SK-N-SH treated with all-trans-retinoic acid at 6 μM for 48 hours (cell line): ENCODE measurements at regions not wholly inside any gene's neighbourhood (a gene's known extent, or its start where the extent isn't known, plus 50 kb on each side); places are given as distances from the start of the nearest gene placed in this dataset.
A peak's percentile ranks its signal among the peaks of the same experiment; 100 is the strongest.

ENCODE experiments used
- ATAC-seq: fragments of 200-7000 bp; cut with Tn5 transposase; 3 replicates; pipeline ENCODE4 v1.9.1; 2020; ENCODE audit warnings: mild to moderate bottlenecking, moderate library complexity
- ARNTL ChIP-seq: fragments of 450-650 bp; formaldehyde crosslinking; IDR thresholded peaks from 2 replicates; pipeline ENCODE4 v1.5.0; 2020; ENCODE audit warnings: low read depth, mild to moderate bottlenecking, moderate library complexity, borderline replicate concordance
- BACH2 ChIP-seq: fragments of 250-450 bp; sonication (Bioruptor Pico); IDR thresholded peaks from 2 replicates; pipeline ENCODE4 v1.9.0; 2021; ENCODE audit warnings: mild to moderate bottlenecking, borderline replicate concordance
- CSDC2 ChIP-seq: fragments of 250-450 bp; sonication (Bioruptor Pico); IDR thresholded peaks from 2 replicates; pipeline ENCODE4 v1.5.0; 2020; ENCODE audit warnings: mild to moderate bottlenecking, moderate library complexity
- ESRRG ChIP-seq: fragments of 250-450 bp; sonication (Bioruptor Pico); IDR thresholded peaks from 2 replicates; pipeline ENCODE4 v1.6.1; 2021; ENCODE audit warnings: mild to moderate bottlenecking
- GLIS3 ChIP-seq: fragments of 250-450 bp; sonication (Bioruptor Pico); IDR thresholded peaks from 2 replicates; pipeline ENCODE4 v1.5.0; 2020; ENCODE audit warnings: mild to moderate bottlenecking, moderate library complexity
- ISL1 ChIP-seq: fragments of 250-450 bp; sonication (Bioruptor Pico); IDR thresholded peaks from 2 replicates; pipeline ENCODE4 v2.1.2; 2022; ENCODE audit warnings: mild to moderate bottlenecking, moderate library complexity
- OSR1 ChIP-seq: fragments of 250-450 bp; sonication (Bioruptor Pico); IDR thresholded peaks from 2 replicates; pipeline ENCODE4 v1.8.0; 2022; ENCODE audit warnings: moderate library complexity, mild to moderate bottlenecking, inconsistent platforms
- RARB ChIP-seq: fragments of 250-450 bp; sonication (Bioruptor Pico); IDR thresholded peaks from 2 replicates; pipeline ENCODE4 v1.8.0; 2021; ENCODE audit warnings: mild to moderate bottlenecking, moderate library complexity
- SNAI2 ChIP-seq: fragments of 250-450 bp; sonication (Bioruptor Pico); IDR thresholded peaks from 2 replicates; pipeline ENCODE4 v1.5.0; 2020; ENCODE audit warnings: mild to moderate bottlenecking, moderate library complexity
- TCF4 ChIP-seq: fragments of 250-450 bp; sonication (Bioruptor Pico); IDR thresholded peaks from 2 replicates; pipeline ENCODE4 v1.8.0; 2021; ENCODE audit warnings: mild to moderate bottlenecking, moderate library complexity, borderline replicate concordance
- TOX ChIP-seq: fragments of 250-450 bp; sonication (Bioruptor Pico); IDR thresholded peaks from 2 replicates; pipeline ENCODE4 v1.8.0; 2021; ENCODE audit warnings: mild to moderate bottlenecking, moderate library complexity, borderline replicate concordance
- ZC3H10 ChIP-seq: fragments of 250-450 bp; sonication (Bioruptor Pico); IDR thresholded peaks from 2 replicates; pipeline ENCODE4 v1.5.1; 2021; ENCODE audit warnings: mild to moderate bottlenecking, moderate library complexity
- ZFP30 ChIP-seq: fragments of 450-650 bp; formaldehyde crosslinking; IDR thresholded peaks from 2 replicates; pipeline ENCODE4 v1.5.0; 2022; ENCODE audit warnings: mild to moderate bottlenecking, moderate library complexity
- ZNF565 ChIP-seq: fragments of 450-650 bp; formaldehyde crosslinking; conservative IDR thresholded peaks from 2 replicates; pipeline ENCODE4 v1.5.0; 2020; ENCODE audit warnings: low read depth, mild to moderate bottlenecking, moderate library complexity
- ZNF70 ChIP-seq: fragments of 450-650 bp; formaldehyde crosslinking; IDR thresholded peaks from 2 replicates; pipeline ENCODE4 v1.5.0; 2020; ENCODE audit warnings: mild to moderate bottlenecking, moderate library complexity
- ZNF8 ChIP-seq: fragments of 450-650 bp; formaldehyde crosslinking; IDR thresholded peaks from 2 replicates; pipeline ENCODE4 v1.5.0; 2020; ENCODE audit warnings: mild to moderate bottlenecking, moderate library complexity
- TF ChIP-seq, protein P1 (sequence below): fragments of 250-450 bp; sonication (Bioruptor Pico); IDR thresholded peaks from 2 replicates; pipeline ENCODE4 v1.5.1; 2020; ENCODE audit warnings: low read depth, mild to moderate bottlenecking, moderate library complexity
- TF ChIP-seq, protein P2 (sequence below): fragments of 250-450 bp; sonication (Bioruptor Pico); IDR thresholded peaks from 2 replicates; pipeline ENCODE4 v1.8.0; 2021; ENCODE audit warnings: low read depth, mild to moderate bottlenecking, moderate library complexity, borderline replicate concordance
- TF ChIP-seq, protein P3 (sequence below): fragments of 250-450 bp; sonication (Bioruptor Pico); IDR thresholded peaks from 2 replicates; pipeline ENCODE4 v1.5.0; 2020; ENCODE audit warnings: mild to moderate bottlenecking, moderate library complexity
- TF ChIP-seq, protein P4 (sequence below): fragments of 250-450 bp; sonication (Bioruptor Pico); IDR thresholded peaks from 2 replicates; pipeline ENCODE4 v1.8.0; 2020; ENCODE audit warnings: mild to moderate bottlenecking, moderate library complexity, borderline replicate concordance
- TF ChIP-seq, protein P5 (sequence below): fragments of 250-450 bp; sonication (Bioruptor Pico); IDR thresholded peaks from 2 replicates; pipeline ENCODE4 v1.5.1; 2021; ENCODE audit warnings: mild to moderate bottlenecking, moderate library complexity

DNA sequence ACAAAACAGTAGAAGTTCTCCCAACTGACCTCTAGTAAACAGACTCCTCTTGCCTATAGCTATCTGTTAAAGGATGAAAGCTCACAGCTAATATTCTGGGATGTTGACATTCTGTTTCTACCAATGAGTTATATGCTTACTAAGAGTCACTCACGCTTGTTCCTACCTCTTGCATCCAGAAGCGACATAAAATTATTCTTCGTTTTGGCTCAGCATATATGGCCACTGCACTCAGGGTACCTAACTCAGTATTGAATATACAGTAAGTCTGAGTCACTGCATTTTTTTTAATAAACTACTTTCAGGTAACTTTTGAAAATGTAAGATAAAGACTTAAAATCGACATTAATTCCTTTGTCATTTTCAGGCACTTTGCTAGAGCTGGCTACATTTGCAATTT, 214.4 kb upstream of the STXBP5 start:
- TF ChIP-seq RARB: no peak
- TF ChIP-seq ZC3H10 (CRISPR knock-in tag): no peak
- no peak for TF ChIP-seq BACH2 (CRISPR knock-in tag)
- TF ChIP-seq, protein P1, sequence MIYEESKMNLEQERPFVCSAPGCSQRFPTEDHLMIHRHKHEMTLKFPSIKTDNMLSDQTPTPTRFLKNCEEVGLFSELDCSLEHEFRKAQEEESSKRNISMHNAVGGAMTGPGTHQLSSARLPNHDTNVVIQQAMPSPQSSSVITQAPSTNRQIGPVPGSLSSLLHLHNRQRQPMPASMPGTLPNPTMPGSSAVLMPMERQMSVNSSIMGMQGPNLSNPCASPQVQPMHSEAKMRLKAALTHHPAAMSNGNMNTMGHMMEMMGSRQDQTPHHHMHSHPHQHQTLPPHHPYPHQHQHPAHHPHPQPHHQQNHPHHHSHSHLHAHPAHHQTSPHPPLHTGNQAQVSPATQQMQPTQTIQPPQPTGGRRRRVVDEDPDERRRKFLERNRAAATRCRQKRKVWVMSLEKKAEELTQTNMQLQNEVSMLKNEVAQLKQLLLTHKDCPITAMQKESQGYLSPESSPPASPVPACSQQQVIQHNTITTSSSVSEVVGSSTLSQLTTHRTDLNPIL (CRISPR knock-in tag): no peak
- no peak for TF ChIP-seq ESRRG (CRISPR knock-in tag)
- no peak for TF ChIP-seq GLIS3 (CRISPR knock-in tag)
- no peak for TF ChIP-seq TCF4 (CRISPR knock-in tag)
- TF ChIP-seq ZNF8 (CRISPR knock-in tag): no peak
- no peak for TF ChIP-seq ZNF565 (CRISPR knock-in tag)
- no peak for TF ChIP-seq ZFP30 (CRISPR knock-in tag)
- peak; percentile 73 for ATAC-seq

DNA sequence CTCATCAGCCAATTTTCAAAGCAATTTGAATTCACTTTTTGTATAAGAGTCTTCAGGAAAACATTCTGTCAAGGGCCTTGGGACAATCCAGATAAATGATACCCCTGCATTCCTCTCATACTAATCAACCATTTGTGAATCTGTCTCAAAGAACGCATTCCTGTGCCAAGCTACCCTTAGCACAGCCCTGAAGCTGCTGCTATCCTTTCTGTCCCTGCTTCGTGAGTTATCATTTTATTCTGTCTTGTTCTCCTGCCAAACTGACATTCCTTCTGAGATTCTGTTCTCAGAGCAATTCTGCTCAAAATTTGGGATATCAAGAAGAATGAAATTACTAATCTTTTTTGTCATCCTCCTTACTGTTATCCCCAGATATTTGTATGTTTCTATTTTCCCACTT, 213.9 kb upstream of the STXBP5 start:
- peak; percentile 98 for ATAC-seq
- TF ChIP-seq ISL1 (CRISPR knock-in tag) (peak; percentile 64; the same call in 1 of the 2 replicates), TCF4 (CRISPR knock-in tag) (no peak)

DNA sequence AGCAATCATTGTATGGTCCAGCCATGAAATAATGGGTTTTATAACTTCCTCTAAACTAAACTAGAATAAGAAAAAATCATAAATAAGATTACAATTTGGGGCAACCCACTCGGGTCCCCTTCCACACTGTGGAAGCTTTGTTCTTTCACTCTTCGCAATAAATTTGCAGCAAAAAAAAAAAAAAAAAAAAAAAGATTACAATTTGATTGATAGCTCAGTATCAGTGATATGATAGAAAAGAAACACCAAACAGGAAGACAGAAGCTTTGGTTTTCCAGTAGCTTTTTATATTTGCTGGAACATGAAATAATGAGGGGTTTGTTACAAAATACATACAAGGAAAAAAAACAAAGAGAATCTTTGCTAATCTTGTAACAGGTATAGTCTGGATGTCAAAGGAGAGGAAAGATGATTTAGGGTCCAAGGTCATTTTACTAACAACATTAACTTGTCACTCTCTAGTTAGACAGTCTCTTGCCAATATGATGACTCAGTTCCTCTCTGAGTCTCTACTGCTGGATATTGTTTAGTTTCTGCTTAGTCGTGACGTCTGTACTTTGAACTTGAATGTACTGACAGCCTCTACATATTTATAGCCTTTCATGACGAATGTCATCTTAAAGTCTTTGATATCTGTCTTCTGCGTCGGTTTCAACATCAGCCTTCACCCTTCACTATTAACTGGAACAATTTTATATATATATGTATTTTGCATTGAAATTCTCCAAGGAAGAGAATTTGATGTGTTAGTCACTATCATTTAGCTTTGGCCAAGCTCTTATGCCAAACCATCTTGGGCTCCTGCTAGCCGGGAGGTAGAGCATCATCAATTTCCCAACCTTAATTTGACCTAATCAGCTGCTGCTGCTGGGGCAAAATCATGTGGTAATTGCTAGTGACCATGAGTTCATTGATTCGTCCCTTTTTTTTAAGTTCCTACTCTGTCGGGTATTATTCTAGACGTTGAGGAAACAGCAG, 213.1 kb upstream of the STXBP5 start:
- ATAC-seq: peak; percentile 56

DNA sequence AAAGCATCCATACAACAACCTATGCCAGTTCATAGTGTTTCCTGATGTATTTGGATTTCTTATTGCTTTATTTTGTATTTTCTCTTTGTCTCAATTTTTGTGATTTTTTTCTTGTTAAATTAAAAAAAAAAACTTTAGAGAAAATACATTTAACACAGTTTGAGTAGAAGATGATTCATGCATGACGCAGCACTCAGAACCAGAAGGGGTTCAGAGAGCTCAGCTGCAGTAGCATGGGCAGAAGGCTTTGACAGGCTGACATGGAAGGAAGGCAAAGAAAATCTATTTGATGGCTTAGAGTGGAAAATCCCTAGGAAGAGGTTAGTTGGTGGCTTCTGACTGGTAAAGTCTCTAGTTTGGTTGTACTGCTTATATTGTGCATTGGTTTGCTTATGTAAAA, 207.2 kb upstream of the STXBP5 start:
- peak; percentile 70 for ATAC-seq
- TF ChIP-seq RARB (no peak), BACH2 (CRISPR knock-in tag) (no peak), OSR1 (CRISPR knock-in tag) (no peak), SNAI2 (CRISPR knock-in tag) (no peak), ARNTL (CRISPR knock-in tag) (no peak), ZNF565 (CRISPR knock-in tag) (no peak), TCF4 (CRISPR knock-in tag) (no peak), ISL1 (CRISPR knock-in tag) (no peak)
- TF ChIP-seq, protein P2, sequence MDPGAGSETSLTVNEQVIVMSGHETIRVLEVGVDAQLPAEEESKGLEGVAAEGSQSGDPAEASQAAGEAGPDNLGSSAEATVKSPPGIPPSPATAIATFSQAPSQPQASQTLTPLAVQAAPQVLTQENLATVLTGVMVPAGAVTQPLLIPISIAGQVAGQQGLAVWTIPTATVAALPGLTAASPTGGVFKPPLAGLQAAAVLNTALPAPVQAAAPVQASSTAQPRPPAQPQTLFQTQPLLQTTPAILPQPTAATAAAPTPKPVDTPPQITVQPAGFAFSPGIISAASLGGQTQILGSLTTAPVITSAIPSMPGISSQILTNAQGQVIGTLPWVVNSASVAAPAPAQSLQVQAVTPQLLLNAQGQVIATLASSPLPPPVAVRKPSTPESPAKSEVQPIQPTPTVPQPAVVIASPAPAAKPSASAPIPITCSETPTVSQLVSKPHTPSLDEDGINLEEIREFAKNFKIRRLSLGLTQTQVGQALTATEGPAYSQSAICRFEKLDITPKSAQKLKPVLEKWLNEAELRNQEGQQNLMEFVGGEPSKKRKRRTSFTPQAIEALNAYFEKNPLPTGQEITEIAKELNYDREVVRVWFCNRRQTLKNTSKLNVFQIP: no peak
- TF ChIP-seq, protein P3, sequence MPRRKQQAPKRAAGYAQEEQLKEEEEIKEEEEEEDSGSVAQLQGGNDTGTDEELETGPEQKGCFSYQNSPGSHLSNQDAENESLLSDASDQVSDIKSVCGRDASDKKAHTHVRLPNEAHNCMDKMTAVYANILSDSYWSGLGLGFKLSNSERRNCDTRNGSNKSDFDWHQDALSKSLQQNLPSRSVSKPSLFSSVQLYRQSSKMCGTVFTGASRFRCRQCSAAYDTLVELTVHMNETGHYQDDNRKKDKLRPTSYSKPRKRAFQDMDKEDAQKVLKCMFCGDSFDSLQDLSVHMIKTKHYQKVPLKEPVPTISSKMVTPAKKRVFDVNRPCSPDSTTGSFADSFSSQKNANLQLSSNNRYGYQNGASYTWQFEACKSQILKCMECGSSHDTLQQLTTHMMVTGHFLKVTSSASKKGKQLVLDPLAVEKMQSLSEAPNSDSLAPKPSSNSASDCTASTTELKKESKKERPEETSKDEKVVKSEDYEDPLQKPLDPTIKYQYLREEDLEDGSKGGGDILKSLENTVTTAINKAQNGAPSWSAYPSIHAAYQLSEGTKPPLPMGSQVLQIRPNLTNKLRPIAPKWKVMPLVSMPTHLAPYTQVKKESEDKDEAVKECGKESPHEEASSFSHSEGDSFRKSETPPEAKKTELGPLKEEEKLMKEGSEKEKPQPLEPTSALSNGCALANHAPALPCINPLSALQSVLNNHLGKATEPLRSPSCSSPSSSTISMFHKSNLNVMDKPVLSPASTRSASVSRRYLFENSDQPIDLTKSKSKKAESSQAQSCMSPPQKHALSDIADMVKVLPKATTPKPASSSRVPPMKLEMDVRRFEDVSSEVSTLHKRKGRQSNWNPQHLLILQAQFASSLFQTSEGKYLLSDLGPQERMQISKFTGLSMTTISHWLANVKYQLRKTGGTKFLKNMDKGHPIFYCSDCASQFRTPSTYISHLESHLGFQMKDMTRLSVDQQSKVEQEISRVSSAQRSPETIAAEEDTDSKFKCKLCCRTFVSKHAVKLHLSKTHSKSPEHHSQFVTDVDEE (CRISPR knock-in tag): no peak

More for the DNA sequence above, 213.1 kb upstream of the STXBP5 start:
- TF ChIP-seq ARNTL (CRISPR knock-in tag) (no peak), OSR1 (CRISPR knock-in tag) (no peak), RARB (no peak), TOX (CRISPR knock-in tag) (peak; percentile 68), ZNF565 (CRISPR knock-in tag) (no peak), ISL1 (CRISPR knock-in tag) (peak; percentile 32; the same call in 1 of the 2 replicates), ESRRG (CRISPR knock-in tag) (no peak), ZFP30 (CRISPR knock-in tag) (no peak), CSDC2 (CRISPR knock-in tag) (no peak), ZC3H10 (CRISPR knock-in tag) (peak; percentile 84), ZNF70 (no peak), GLIS3 (CRISPR knock-in tag) (no peak), SNAI2 (CRISPR knock-in tag) (no peak)
- TF ChIP-seq, protein P4, sequence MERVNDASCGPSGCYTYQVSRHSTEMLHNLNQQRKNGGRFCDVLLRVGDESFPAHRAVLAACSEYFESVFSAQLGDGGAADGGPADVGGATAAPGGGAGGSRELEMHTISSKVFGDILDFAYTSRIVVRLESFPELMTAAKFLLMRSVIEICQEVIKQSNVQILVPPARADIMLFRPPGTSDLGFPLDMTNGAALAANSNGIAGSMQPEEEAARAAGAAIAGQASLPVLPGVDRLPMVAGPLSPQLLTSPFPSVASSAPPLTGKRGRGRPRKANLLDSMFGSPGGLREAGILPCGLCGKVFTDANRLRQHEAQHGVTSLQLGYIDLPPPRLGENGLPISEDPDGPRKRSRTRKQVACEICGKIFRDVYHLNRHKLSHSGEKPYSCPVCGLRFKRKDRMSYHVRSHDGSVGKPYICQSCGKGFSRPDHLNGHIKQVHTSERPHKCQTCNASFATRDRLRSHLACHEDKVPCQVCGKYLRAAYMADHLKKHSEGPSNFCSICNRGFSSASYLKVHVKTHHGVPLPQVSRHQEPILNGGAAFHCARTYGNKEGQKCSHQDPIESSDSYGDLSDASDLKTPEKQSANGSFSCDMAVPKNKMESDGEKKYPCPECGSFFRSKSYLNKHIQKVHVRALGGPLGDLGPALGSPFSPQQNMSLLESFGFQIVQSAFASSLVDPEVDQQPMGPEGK (CRISPR knock-in tag): no peak
- TF ChIP-seq, protein P5, sequence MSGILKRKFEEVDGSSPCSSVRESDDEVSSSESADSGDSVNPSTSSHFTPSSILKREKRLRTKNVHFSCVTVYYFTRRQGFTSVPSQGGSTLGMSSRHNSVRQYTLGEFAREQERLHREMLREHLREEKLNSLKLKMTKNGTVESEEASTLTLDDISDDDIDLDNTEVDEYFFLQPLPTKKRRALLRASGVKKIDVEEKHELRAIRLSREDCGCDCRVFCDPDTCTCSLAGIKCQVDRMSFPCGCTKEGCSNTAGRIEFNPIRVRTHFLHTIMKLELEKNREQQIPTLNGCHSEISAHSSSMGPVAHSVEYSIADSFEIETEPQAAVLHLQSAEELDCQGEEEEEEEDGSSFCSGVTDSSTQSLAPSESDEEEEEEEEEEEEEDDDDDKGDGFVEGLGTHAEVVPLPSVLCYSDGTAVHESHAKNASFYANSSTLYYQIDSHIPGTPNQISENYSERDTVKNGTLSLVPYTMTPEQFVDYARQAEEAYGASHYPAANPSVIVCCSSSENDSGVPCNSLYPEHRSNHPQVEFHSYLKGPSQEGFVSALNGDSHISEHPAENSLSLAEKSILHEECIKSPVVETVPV (CRISPR knock-in tag): 0 out of 2 replicates have a peak, but pooled peaks have one; percentile 22
- TF ChIP-seq, all 23 proteins: peak for 4
